Right atrium auricular region (tissue), 2 donors: ENCODE measurements at regions not wholly inside any gene's neighbourhood (a gene's known extent, or its start where the extent isn't known, plus 50 kb on each side); places are given as distances from the start of the nearest gene placed in this dataset.

ENCODE experiments used
- DNase-seq: peaks from one replicate; pipeline ENCODE4 v3.0.0-alpha.2; 2019; ENCODE audit warnings: low spot score
- H3K27ac ChIP-seq, 2 donors: fragments of 200-600 bp; sonication (generic); 1 replicate in 1 of 2; 2 replicates in 1 of 2; pipeline ENCODE4 v1.5.1; 2016 to 2019
- H3K27me3 ChIP-seq, 2 donors: fragments of 200-600 bp; sonication (generic); one replicate each; pipeline versions ENCODE4 v1.5.1 to v1.6.0; 2017 to 2019
- H3K36me3 ChIP-seq: fragments of 200-600 bp; sonication (generic); one replicate; pipeline ENCODE4 v1.5.1; 2016
- H3K4me1 ChIP-seq, 2 donors: fragments of 200-600 bp; sonication (generic); one replicate each; pipeline versions ENCODE4 v1.5.1 to v1.6.0; 2017 to 2019
- H3K4me3 ChIP-seq, 2 donors: fragments of 200-600 bp; sonication (generic); 1 replicate in 1 of 2; 2 replicates in 1 of 2; pipeline ENCODE4 v1.5.1; 2017 to 2019; ENCODE audit warnings: mild to moderate bottlenecking in 1 of 2, moderate library complexity in 1 of 2
- H3K9me3 ChIP-seq, 2 donors: fragments of 200-600 bp; sonication (generic); one replicate each; pipeline ENCODE4 v1.5.1; 2019
- CTCF ChIP-seq, 2 donors: fragments of 200-600 bp; sonication (generic); IDR thresholded peaks; one replicate each; pipeline ENCODE4 v1.5.1; 2019; ENCODE audit warnings: antibody characterized with exemption in 2 of 2

DNA sequence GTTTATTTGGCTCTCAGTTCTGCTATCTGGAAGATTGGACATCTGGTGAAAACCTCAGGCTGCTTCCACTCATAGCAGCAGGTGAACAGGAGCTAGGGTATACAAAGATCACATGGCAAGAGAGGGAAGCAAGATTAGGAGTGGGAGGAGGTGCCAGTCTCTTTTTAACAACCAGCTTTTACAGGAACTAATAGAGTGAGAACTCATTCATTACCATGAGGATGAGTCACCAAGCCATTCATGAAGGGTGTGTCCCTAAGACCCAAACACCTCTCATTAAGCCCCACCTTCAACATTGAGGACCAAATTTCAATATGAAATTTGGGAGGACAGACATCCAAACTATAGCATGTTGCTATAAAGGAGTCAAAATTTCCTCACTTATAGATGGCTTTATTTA lies 85.4 kb upstream of the HCRTR2 start:
- no peak overlapping the region for H3K4me3 ChIP-seq
- TF ChIP-seq CTCF (IDR thresholded peaks at IDR 0.05) = no peak
- H3K36me3 ChIP-seq = no peaks in the 10 kb centered on the region
- no peak overlapping the region for H3K27ac ChIP-seq
- peaks cover 0 to 7% of the 10 kb centered on the region in 2 donors for H3K9me3 ChIP-seq
- H3K27me3 ChIP-seq = no peaks in the 10 kb centered on the region
- no peaks in the 10 kb centered on the region for H3K4me1 ChIP-seq
- DNase-seq = no peak

DNA sequence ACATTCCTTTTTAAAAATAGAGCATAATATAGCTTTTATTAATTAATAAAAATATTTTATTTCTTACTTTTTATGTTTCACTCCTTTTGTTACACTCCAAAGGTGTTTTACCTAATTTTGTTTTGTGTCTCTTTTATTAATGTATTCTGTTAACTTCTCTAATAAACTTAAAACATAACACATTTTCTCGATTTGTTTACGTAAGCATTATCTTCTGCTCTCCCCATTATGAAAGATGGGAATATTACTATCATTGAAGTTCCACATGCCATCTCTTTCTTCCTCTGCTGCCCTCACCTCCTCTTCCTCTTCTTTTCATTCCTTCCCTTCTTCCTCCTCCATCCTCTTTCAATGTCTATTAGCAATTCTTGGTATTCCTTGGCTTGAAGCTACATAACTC lies 85.0 kb upstream of the HCRTR2 start:
- no peak for TF ChIP-seq CTCF (IDR thresholded peaks at IDR 0.05)
- Histone ChIP-seq H3K27ac (no peak overlapping the region), H3K36me3 (no peaks in the 10 kb centered on the region), H3K4me1 (no peaks in the 10 kb centered on the region), H3K27me3 (no peaks in the 10 kb centered on the region), H3K4me3 (no peak overlapping the region), H3K9me3 (peaks cover 0 to 7% of the 10 kb centered on the region in 2 donors)
- no peak for DNase-seq

GRCh38 chr6:55100686-55101085 lies 73.6 kb upstream of the HCRTR2 start:
- Histone ChIP-seq H3K4me3 (no peak overlapping the region), H3K9me3 (no peaks in the 10 kb centered on the region), H3K27me3 (no peaks in the 10 kb centered on the region), H3K36me3 (no peaks in the 10 kb centered on the region), H3K4me1 (no peaks in the 10 kb centered on the region), H3K27ac (no peak overlapping the region)
- TF ChIP-seq CTCF (IDR thresholded peaks at IDR 0.05) = no peak
- no peak for DNase-seq

DNA sequence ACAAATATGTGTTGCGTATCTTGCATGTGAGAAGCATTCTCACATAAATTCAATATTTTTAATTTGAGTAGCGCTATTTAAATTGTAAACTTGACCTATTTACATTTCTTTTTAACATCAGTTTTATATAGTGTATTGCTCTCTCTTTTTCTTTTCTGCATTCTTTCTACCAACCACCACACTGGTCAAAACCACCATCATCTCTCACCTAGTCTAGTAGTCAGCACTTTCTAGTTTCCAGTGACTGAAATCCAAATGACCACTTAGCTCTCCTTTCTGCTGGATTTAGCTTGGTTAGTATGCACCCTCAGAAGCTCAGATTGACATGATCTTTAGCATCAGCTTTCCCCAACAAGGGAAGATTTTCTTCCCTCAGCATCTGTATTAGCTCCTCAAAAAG lies 73.2 kb upstream of the HCRTR2 start:
- DNase-seq = no peak
- H3K4me1 ChIP-seq = no peaks in the 10 kb centered on the region
- no peak for TF ChIP-seq CTCF (IDR thresholded peaks at IDR 0.05)
- no peaks in the 10 kb centered on the region for H3K27me3 ChIP-seq
- H3K27ac ChIP-seq = no peak overlapping the region
- H3K36me3 ChIP-seq = no peaks in the 10 kb centered on the region
- no peak overlapping the region for H3K4me3 ChIP-seq
- H3K9me3 ChIP-seq = no peaks in the 10 kb centered on the region

DNA sequence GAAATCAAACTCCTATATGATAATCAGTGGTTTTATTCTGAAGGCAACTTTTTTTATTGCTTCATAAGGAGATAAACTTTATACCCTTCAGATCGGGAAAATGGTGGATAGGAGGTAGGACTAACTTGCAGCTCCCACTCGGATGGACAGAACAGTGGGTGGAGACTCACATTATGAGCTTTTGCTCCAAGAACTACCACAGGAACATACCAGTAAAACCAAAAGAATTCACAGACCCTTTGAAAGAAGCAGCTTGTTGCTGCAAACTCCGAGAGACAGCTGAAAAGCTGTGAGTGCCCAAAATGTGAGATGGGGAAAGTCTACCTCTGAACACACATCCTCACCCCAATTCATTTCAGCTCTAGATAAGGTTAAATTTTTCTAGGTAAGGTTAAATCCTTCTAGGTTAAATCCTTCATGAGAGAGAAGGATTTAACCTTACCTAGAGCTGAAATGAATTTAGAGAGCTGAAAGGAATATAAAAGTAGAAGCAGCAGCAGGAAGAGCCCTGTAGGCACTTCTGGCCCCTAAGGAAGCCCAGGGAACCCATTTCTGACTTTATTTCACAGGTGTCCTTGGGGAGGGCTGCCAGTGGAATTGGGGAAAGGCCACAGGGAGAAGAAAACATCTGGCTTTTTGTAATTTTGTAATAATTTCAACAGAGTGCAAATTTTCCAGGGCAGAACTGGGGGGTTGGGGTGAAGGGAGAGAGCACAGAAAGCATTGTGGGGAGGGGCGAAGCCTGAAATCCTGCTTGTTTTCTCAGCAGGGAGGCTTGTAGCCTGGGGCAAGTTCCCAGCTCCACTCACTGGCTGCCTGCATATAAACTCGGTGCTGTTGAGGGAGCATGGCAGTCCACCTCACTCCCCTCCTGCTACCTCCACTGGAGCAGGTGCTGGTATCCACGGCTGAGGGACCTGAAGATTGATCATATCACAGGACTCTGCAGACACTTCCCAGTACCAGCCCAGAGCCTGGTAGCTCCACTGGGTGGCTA lies 65.9 kb upstream of the HCRTR2 start:
- TF ChIP-seq CTCF (IDR thresholded peaks at IDR 0.05) = no peak
- H3K4me3 ChIP-seq = no peak overlapping the region
- no peak for DNase-seq
- no peak overlapping the region for H3K27ac ChIP-seq
- H3K9me3 ChIP-seq = peaks cover 0 to 9% of the 10 kb centered on the region in 2 donors
- H3K27me3 ChIP-seq = no peaks in the 10 kb centered on the region
- no peaks in the 10 kb centered on the region for H3K36me3 ChIP-seq
- no peaks in the 10 kb centered on the region for H3K4me1 ChIP-seq
